HG02981 (cell line): ENCODE measurements at regions not wholly inside any gene's neighbourhood (a gene's known extent, or its start where the extent isn't known, plus 50 kb on each side); places are given as distances from the start of the nearest gene placed in this dataset.
"Not testable (repeated sequence)": the region's sequence is repeated elsewhere in the genome, so short reads cannot be mapped to it uniquely, and the experiment has no call there.

ENCODE experiments used
- ATAC-seq: cut with Tn5 transposase; IDR thresholded peaks from one replicate; pipeline ENCODE4 v1.9.1; 2021; ENCODE audit warnings: mild to moderate bottlenecking, moderate library complexity; ENCODE audit not compliant: unreplicated experiment

- no peak for ATAC-seq
Observed at GRCh38 chr12:116360579-116361413, 83.3 kb upstream of the MED13L start.

- no peak for ATAC-seq
Observed at GRCh38 chr12:116361414-116362223, 84.1 kb upstream of the MED13L start.

GRCh38 chr12:116365114-116365513 lies 87.6 kb upstream of the MED13L start:
- no peak for ATAC-seq

GRCh38 chr12:116365606-116366455 lies 88.3 kb upstream of the MED13L start:
- no peak for ATAC-seq

GRCh38 chr12:116366456-116366776 lies 88.9 kb upstream of the MED13L start:
- ATAC-seq: no peak

- ATAC-seq: no peak
Observed at GRCh38 chr12:116366824-116367223, 89.3 kb upstream of the MED13L start.

GRCh38 chr12:116368196-116369194 lies 91.0 kb upstream of the MED13L start:
- ATAC-seq: no peak

GRCh38 chr12:116370004-116370404 lies 92.5 kb upstream of the MED13L start:
- ATAC-seq: no peak

GRCh38 chr12:116370886-116371580 lies 93.5 kb upstream of the MED13L start:
- no peak for ATAC-seq

- no peak for ATAC-seq
Observed at GRCh38 chr12:116372815-116373214, 95.3 kb upstream of the MED13L start.

GRCh38 chr12:116373572-116374206 lies 96.2 kb upstream of the MED13L start:
- ATAC-seq: no peak

GRCh38 chr12:116374207-116374606 lies 96.7 kb upstream of the MED13L start:
- no peak for ATAC-seq

- ATAC-seq: no peak
Observed at GRCh38 chr12:116375278-116375842, 97.9 kb upstream of the MED13L start.

- ATAC-seq: no peak
Observed at GRCh38 chr12:116376354-116377193, 99.1 kb upstream of the MED13L start.

- ATAC-seq: not testable (repeated sequence)
Observed at GRCh38 chr12:116377194-116377571, 99.7 kb upstream of the MED13L start.

GRCh38 chr12:116378002-116378401 lies 100.5 kb upstream of the MED13L start:
- no peak for ATAC-seq

GRCh38 chr12:116380108-116380507 lies 102.6 kb upstream of the MED13L start:
- ATAC-seq: no peak

- ATAC-seq: not testable (repeated sequence)
Observed at GRCh38 chr12:116380740-116381139, 103.2 kb upstream of the MED13L start.
